ENCODE measurements at regions not wholly inside any gene's neighbourhood (a gene's known extent, or its start where the extent isn't known, plus 50 kb on each side); places are given as distances from the start of the nearest gene placed in this dataset.

GRCh38 chr6:109229536-109229935 lies 134.2 kb downstream of the CEP57L1 start:
- H3K4me3 ChIP-seq (ENCODE audit: low read depth, low read length): no peak overlapping the region
- H3K27ac ChIP-seq (ENCODE audit: extremely low read depth, low read depth, low read length): no peak overlapping the region
- no peaks in the 10 kb centered on the region for H3K9me3 ChIP-seq (ENCODE audit: control insufficient read depth, insufficient read depth, low read depth, low read length)
- ChIA-PET POLR2A (no interaction called here), CTCF (no interaction called here)
- no peaks in the 10 kb centered on the region for H3K36me3 ChIP-seq (ENCODE audit: control insufficient read depth in 2 of 2, insufficient read depth in 1 of 2, low read length in 2 of 2)
- H3K4me1 ChIP-seq (ENCODE audit: control insufficient read depth, insufficient read depth, low read length): no peaks in the 10 kb centered on the region
- TF ChIP-seq KLF1 (tag by site-specific recombination; IDR thresholded peaks at IDR 0.05) (peak; percentile 82), YY1 (tag by site-specific recombination; IDR thresholded peaks at IDR 0.05) (no peak)

- Histone ChIP-seq H3K36me3 (ENCODE audit: control insufficient read depth in 2 of 2, insufficient read depth in 1 of 2, low read length in 2 of 2) (no peaks in the 10 kb centered on the region), H3K9me3 (ENCODE audit: control insufficient read depth, insufficient read depth, low read depth, low read length) (no peaks in the 10 kb centered on the region), H3K27ac (ENCODE audit: extremely low read depth, low read depth, low read length) (no peak overlapping the region), H3K4me1 (ENCODE audit: control insufficient read depth, insufficient read depth, low read length) (no peaks in the 10 kb centered on the region), H3K4me3 (ENCODE audit: low read depth, low read length) (no peak overlapping the region)
- CTCF ChIA-PET: interaction anchor here (1.5 kb wide), 1 partner anchor 11 kb away, joined by 4 read pairs; no protein-coding TSS in a partner anchor
- POLR2A ChIA-PET: no interaction called here
- TF ChIP-seq IKZF3 (tag by site-specific recombination; IDR thresholded peaks at IDR 0.05) (no peak), ZNF433 (tag by site-specific recombination; IDR thresholded peaks at IDR 0.05; ENCODE audit: low read depth) (no peak), PRDM2 (tag by site-specific recombination; IDR thresholded peaks at IDR 0.05; ENCODE audit: borderline replicate concordance) (no peak), ZNF335 (tag by site-specific recombination; conservative IDR thresholded peaks at IDR 0.05) (no peak), ZNF549 (tag by site-specific recombination; IDR thresholded peaks at IDR 0.05) (no peak), KLF1 (tag by site-specific recombination; IDR thresholded peaks at IDR 0.05) (no peak)
Measured at GRCh38 chr6:109227646-109228045, 132.3 kb downstream of the CEP57L1 start.

GRCh38 chr6:109226353-109226752 lies 131.0 kb downstream of the CEP57L1 start:
- no peaks in the 10 kb centered on the region for H3K9me3 ChIP-seq (ENCODE audit: control insufficient read depth, insufficient read depth, low read depth, low read length)
- no peak overlapping the region for H3K27ac ChIP-seq (ENCODE audit: extremely low read depth, low read depth, low read length)
- H3K4me3 ChIP-seq (ENCODE audit: low read depth, low read length): no peak overlapping the region
- H3K36me3 ChIP-seq (ENCODE audit: control insufficient read depth in 2 of 2, insufficient read depth in 1 of 2, low read length in 2 of 2): no peaks in the 10 kb centered on the region
- TF ChIP-seq ZNF544 (tag by site-specific recombination; IDR thresholded peaks at IDR 0.05): no peak
- ChIA-PET POLR2A (no interaction called here), CTCF (interaction anchor here (0.6 to 0.9 kb wide), 6 partner anchors 30 to 1699 kb away, joined by 3 to 4 read pairs (median 3); no protein-coding TSS in a partner anchor)
- H3K4me1 ChIP-seq (ENCODE audit: control insufficient read depth, insufficient read depth, low read length): no peaks in the 10 kb centered on the region

GRCh38 chr6:109225946-109226345 lies 130.6 kb downstream of the CEP57L1 start:
- TF ChIP-seq KLF17 (tag by site-specific recombination; IDR thresholded peaks at IDR 0.05) (no peak), ZNF302 (tag by site-specific recombination; IDR thresholded peaks at IDR 0.05; ENCODE audit: low read depth) (no peak), ZNF433 (tag by site-specific recombination; IDR thresholded peaks at IDR 0.05; ENCODE audit: low read depth) (no peak), ZNF202 (tag by site-specific recombination; IDR thresholded peaks at IDR 0.05; ENCODE audit: borderline replicate concordance) (no peak)
- H3K27ac ChIP-seq (ENCODE audit: extremely low read depth, low read depth, low read length): no peak overlapping the region
- no peaks in the 10 kb centered on the region for H3K36me3 ChIP-seq (ENCODE audit: control insufficient read depth in 2 of 2, insufficient read depth in 1 of 2, low read length in 2 of 2)
- POLR2A ChIA-PET: no interaction called here
- no peak overlapping the region for H3K4me3 ChIP-seq (ENCODE audit: low read depth, low read length)
- no peaks in the 10 kb centered on the region for H3K9me3 ChIP-seq (ENCODE audit: control insufficient read depth, insufficient read depth, low read depth, low read length)
- CTCF ChIA-PET: interaction anchor here (0.6 to 0.9 kb wide), 5 partner anchors 30 to 1699 kb away, joined by 3 read pairs; no protein-coding TSS in a partner anchor
- no peaks in the 10 kb centered on the region for H3K4me1 ChIP-seq (ENCODE audit: control insufficient read depth, insufficient read depth, low read length)
